Transverse colon (tissue), 4 donors: ENCODE measurements at regions not wholly inside any gene's neighbourhood (a gene's known extent, or its start where the extent isn't known, plus 50 kb on each side); places are given as distances from the start of the nearest gene placed in this dataset.

Experiments used
- DNase-seq: peaks from one replicate; pipeline ENCODE4 v3.0.0-alpha.2; 2019
- H3K27ac ChIP-seq, 4 donors: fragments of 200-600 bp; sonication (generic); 2 replicates each; pipeline ENCODE4 v1.5.1; 2016 to 2018; ENCODE audit warnings: inconsistent platforms in 4 of 4
- H3K27me3 ChIP-seq: fragments of 200-600 bp; sonication (generic); 2 replicates; pipeline ENCODE4 v1.5.1; 2017; ENCODE audit warnings: inconsistent platforms
- H3K36me3 ChIP-seq, 4 donors: fragments of 200-600 bp; sonication (generic); 2 replicates each; pipeline ENCODE4 v1.5.1; 2017 to 2019; ENCODE audit warnings: inconsistent platforms in 4 of 4
- H3K4me1 ChIP-seq, 4 donors: fragments of 200-600 bp; sonication (generic); 2 replicates each; pipeline ENCODE4 v1.5.1; 2017 to 2020; ENCODE audit warnings: inconsistent platforms in 4 of 4
- H3K4me3 ChIP-seq, 4 donors: fragments of 200-600 bp; sonication (generic); 1 replicate in 1 of 4; 2 replicates in 3 of 4; pipeline versions ENCODE4 v1.5.1 to v1.6.1; 2017 to 2019; ENCODE audit warnings: inconsistent platforms in 4 of 4
- H3K9me3 ChIP-seq, 2 donors: fragments of 200-600 bp; sonication (generic); 2 replicates each; pipeline ENCODE4 v1.5.1; 2017 to 2019; ENCODE audit warnings: inconsistent platforms in 2 of 2
- EP300 ChIP-seq: sonication (generic); formaldehyde crosslinking; IDR thresholded peaks from one replicate; pipeline ENCODE4 v1.6.1; 2017; ENCODE audit warnings: antibody characterized with exemption, low read depth
- POLR2A ChIP-seq: fragments of 450-650 bp; IDR thresholded peaks from one replicate; pipeline ENCODE4 v1.6.1; 2016; ENCODE audit warnings: antibody characterized with exemption, mild to moderate bottlenecking, moderate library complexity
- POLR2AphosphoS5 ChIP-seq, 3 donors: sonication (generic); formaldehyde crosslinking; IDR thresholded peaks; one replicate each; pipeline ENCODE4 v1.6.1; 2016; ENCODE audit warnings: antibody characterized with exemption in 3 of 3
- WGBS, 2 donors: methylation state at CpG; one replicate each; pipeline ENCODE4 v1.1.5; 2018; ENCODE audit warnings: low coverage in 1 of 2; 5-methylcytosine and 5-hydroxymethylcytosine counted together
- in situ Hi-C, 4 donors: fragments of 200-750 bp; cut with MboI; loops; one replicate each; pipeline versions ENCODE4 v1.15.0 to v1.15.1; 2017; ENCODE audit warnings: low sequenced_read_pairs in 3 of 4, low pct_ligation_motif_present in 1 of 4, low pct_unique_long_range_greater_than_20kb in 1 of 4
- intact Hi-C: fragments of 100-400 bp; cut with DNase I; formaldehyde crosslinking; loops from one replicate; pipeline ENCODE4 v1.15.1; 2023; ENCODE audit warnings: low total_unique reads
- TF ChIP-seq, protein P1 (sequence below), 5 experiments: fragments of 200-600 bp in 3 of 5; fragments of 450-650 bp in 2 of 5; sonication (generic) in 3 of 5; IDR thresholded peaks; 1 replicate in 2 of 5; 2 replicates in 3 of 5; pipeline ENCODE4 v1.5.1; 2016 to 2017; ENCODE audit warnings: antibody characterized with exemption in 5 of 5, inconsistent platforms in 3 of 5, mild to moderate bottlenecking in 2 of 5, moderate library complexity in 1 of 5

DNA sequence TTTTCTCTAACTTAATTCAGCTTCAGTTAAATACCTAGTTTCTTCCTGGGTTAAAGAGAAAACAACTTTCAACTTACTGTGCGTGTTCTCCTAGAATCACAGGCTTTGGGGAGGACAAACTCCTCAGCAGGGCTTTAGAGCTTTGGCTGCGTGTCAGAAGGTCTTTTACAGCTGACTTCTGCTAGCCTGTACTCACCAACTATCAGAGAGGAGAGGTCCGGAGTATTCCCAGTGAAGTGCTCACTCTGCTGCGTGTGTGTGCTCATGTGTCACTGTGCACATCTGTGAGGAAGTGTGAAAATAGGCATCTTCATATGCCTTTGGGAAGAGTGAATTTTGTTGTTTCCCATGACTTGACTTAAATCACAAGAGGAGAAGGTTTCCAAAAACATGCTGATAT is 423.2 kb upstream of the SGCD start:
- no peaks in the 10 kb centered on the region for H3K36me3 ChIP-seq
- H3K27me3 ChIP-seq = no peaks in the 10 kb centered on the region
- no peak overlapping the region for H3K4me3 ChIP-seq
- TF ChIP-seq, protein P1, sequence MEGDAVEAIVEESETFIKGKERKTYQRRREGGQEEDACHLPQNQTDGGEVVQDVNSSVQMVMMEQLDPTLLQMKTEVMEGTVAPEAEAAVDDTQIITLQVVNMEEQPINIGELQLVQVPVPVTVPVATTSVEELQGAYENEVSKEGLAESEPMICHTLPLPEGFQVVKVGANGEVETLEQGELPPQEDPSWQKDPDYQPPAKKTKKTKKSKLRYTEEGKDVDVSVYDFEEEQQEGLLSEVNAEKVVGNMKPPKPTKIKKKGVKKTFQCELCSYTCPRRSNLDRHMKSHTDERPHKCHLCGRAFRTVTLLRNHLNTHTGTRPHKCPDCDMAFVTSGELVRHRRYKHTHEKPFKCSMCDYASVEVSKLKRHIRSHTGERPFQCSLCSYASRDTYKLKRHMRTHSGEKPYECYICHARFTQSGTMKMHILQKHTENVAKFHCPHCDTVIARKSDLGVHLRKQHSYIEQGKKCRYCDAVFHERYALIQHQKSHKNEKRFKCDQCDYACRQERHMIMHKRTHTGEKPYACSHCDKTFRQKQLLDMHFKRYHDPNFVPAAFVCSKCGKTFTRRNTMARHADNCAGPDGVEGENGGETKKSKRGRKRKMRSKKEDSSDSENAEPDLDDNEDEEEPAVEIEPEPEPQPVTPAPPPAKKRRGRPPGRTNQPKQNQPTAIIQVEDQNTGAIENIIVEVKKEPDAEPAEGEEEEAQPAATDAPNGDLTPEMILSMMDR (IDR thresholded peaks at IDR 0.05) = no peak
- TF ChIP-seq EP300 (no peak), POLR2AphosphoS5 (IDR thresholded peaks at IDR 0.05) (no peak)
- intact Hi-C loops = loop anchor here (1.0 kb wide), 1 partner anchor 42 kb away; no protein-coding TSS in a partner anchor
- no peaks in the 10 kb centered on the region for H3K9me3 ChIP-seq
- H3K4me1 ChIP-seq = no peaks in the 10 kb centered on the region
- DNase-seq = no peak
- no peak overlapping the region for H3K27ac ChIP-seq
- WGBS, 2 donors = 69 to 89% methylated on average over 1 to 4 of the region's 4 CpGs
- in situ Hi-C loops = no loop called here

DNA sequence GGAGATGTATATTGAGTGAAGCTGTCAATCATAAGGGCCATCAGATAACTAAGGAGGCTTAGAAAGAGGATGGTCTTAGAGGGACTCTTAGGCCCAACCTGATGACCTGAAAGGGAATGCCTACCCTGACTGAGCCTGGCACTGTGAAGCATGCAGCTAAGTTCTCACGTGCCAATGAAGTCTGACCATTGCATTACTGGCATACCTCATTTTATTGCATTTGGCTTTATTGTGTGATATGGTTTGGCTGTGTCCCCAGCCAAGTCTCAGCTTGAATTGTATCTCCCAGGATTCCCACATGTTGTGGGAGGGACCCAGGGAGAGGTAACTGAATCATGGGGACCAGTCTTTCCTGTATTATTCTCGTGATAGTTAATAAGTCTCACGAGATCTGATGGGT is 421.6 kb upstream of the SGCD start:
- in situ Hi-C loops (no loop called here), intact Hi-C loops (no loop called here)
- H3K36me3 ChIP-seq = no peaks in the 10 kb centered on the region
- 35 to 50% methylated on average over 1 to 3 of the region's 3 CpGs for WGBS, 2 donors
- TF ChIP-seq, protein P1 (IDR thresholded peaks at IDR 0.05) = no peak
- no peak for TF ChIP-seq EP300
- no peak for TF ChIP-seq POLR2A
- TF ChIP-seq POLR2AphosphoS5 (IDR thresholded peaks at IDR 0.05) = no peak
- H3K4me1 ChIP-seq = no peaks in the 10 kb centered on the region
- no peak overlapping the region for H3K27ac ChIP-seq
- no peak overlapping the region for H3K4me3 ChIP-seq
- no peak for DNase-seq
- H3K9me3 ChIP-seq = no peaks in the 10 kb centered on the region
- no peaks in the 10 kb centered on the region for H3K27me3 ChIP-seq

DNA sequence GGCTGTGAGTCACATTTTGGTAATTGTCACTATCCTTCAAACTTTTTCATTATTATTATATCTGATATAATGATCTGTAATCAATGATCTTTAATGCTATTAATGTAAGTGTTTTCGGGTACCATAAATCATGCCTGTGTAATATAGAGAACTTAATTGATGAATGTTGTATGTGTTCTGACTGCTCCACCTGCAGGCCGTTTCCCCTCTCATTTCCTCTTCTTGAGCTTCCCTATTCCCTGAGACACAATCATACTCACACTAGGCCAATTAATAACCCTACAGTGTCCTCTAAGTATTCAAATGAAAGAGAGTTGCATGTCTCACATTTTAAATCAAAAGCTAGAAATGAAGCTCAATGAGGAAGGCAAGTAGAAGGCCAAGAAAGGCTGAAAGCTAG is 420.9 kb upstream of the SGCD start:
- DNase-seq = no peak
- in situ Hi-C loops = no loop called here
- H3K4me3 ChIP-seq = no peak overlapping the region
- H3K9me3 ChIP-seq = no peaks in the 10 kb centered on the region
- H3K4me1 ChIP-seq = no peaks in the 10 kb centered on the region
- intact Hi-C loops = no loop called here
- TF ChIP-seq, protein P1 (IDR thresholded peaks at IDR 0.05) = no peak
- no peaks in the 10 kb centered on the region for H3K36me3 ChIP-seq
- 40% methylated on average over 2 of the region's 2 CpGs; no CpG with 5 or more reads in 1 of the 2 donors for WGBS, 2 donors
- H3K27me3 ChIP-seq = no peaks in the 10 kb centered on the region
- no peak overlapping the region for H3K27ac ChIP-seq

DNA sequence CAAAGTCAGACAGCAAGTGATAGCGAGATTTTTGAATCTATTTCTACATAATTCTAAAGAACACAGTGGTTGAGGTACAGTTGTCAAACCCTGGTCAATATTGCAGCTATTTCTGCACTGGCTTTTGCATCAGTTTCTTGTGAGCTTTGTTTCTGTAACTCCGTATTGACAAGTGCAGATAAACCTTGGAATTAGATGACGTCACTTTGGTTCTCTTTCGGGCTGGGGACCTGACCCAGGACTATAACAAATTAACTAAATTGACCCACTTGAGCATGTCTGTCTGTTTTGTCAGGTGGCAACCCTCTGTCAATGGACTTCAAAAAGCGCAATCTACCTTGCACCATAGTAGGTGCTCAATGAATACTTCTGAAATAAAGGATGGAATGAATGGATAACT is 418.4 kb upstream of the SGCD start:
- intact Hi-C loops (no loop called here), in situ Hi-C loops (no loop called here)
- Histone ChIP-seq H3K9me3 (no peaks in the 10 kb centered on the region), H3K27me3 (no peaks in the 10 kb centered on the region), H3K4me3 (no peak overlapping the region), H3K36me3 (no peaks in the 10 kb centered on the region), H3K27ac (no peak overlapping the region), H3K4me1 (no peaks in the 10 kb centered on the region)
- TF ChIP-seq POLR2AphosphoS5 (IDR thresholded peaks at IDR 0.05) (no peak), POLR2A (no peak), EP300 (no peak)
- TF ChIP-seq, protein P1 (IDR thresholded peaks at IDR 0.05) = no peak
- 70 to 83% methylated on average over 5 of the region's 5 CpGs for WGBS, 2 donors
- DNase-seq = no peak
